ENCODE measurements at regions not wholly inside any gene's neighbourhood (a gene's known extent, or its start where the extent isn't known, plus 50 kb on each side); places are given as distances from the start of the nearest gene placed in this dataset.

DNA sequence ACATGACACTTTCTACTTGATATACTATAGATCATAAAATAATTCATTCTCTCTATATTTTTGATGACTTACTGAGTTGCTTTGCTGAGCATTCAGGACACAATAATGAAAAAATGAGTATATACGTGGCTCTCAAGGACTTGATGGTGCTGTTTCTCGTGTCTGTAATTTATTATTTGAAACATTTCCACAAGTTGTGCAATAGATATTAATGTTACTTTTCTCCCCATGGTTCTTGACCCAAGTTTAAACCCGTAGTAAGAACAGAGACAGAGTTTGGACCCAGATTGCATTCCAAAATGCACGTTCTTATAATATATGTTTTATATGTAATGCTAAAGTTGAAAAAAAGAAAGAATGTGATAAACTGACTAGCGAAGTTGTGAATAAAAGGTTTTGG lies 94.2 kb upstream of the FAM3C start:
- H2BK5ac ChIP-seq (ENCODE audit: low read depth, low read length, poor library complexity, severe bottlenecking) = no peak overlapping the region
- no peak overlapping the region for H3K56ac ChIP-seq (ENCODE audit: extremely low read depth, insufficient read depth, low read length)
- no peaks in the 10 kb centered on the region; the same call in 1 of the 2 replicates for H3K27me3 ChIP-seq (ENCODE audit: control insufficient read depth, insufficient read depth, low read length)
- ChIA-PET CTCF (no interaction called here), POLR2A (ENCODE audit: unreplicated experiment) (no interaction called here)
- BruUV-seq (replicated peaks) = no TSS peak
- no peaks in the 10 kb centered on the region for H3K4me1 ChIP-seq (ENCODE audit: control insufficient read depth, insufficient read depth, low read length)
- H4K8ac ChIP-seq (ENCODE audit: low read depth in 2 of 2, low read length in 2 of 2) = no peak overlapping the region
- no peak overlapping the region for H3K4ac ChIP-seq (ENCODE audit: low read depth, low read length)
- H4K20me1 ChIP-seq (ENCODE audit: insufficient read depth, low read length) = no peaks in the 10 kb centered on the region
- no peak overlapping the region for H3K9ac ChIP-seq (ENCODE audit: low read depth, low read length)
- DNase-seq (no peak), ATAC-seq (ENCODE audit: low read depth) (no peak)
- TF ChIP-seq CHD1 (IDR thresholded peaks at IDR 0.05; ENCODE audit: low read depth, low read length) (no peak), CEBPB (IDR thresholded peaks at IDR 0.05; ENCODE audit: low read depth, low read length) (peak; percentile 38; the same call in 1 of the 2 replicates), POLR2A (IDR thresholded peaks at IDR 0.05; ENCODE audit: low read depth, low read length) (no peak), NFE2L2 (IDR thresholded peaks at IDR 0.05; ENCODE audit: low read depth, low read length) (no peak), FOS (IDR thresholded peaks at IDR 0.05; ENCODE audit: low read depth, low read length) (no peak)
- TF ChIP-seq, protein P1, sequence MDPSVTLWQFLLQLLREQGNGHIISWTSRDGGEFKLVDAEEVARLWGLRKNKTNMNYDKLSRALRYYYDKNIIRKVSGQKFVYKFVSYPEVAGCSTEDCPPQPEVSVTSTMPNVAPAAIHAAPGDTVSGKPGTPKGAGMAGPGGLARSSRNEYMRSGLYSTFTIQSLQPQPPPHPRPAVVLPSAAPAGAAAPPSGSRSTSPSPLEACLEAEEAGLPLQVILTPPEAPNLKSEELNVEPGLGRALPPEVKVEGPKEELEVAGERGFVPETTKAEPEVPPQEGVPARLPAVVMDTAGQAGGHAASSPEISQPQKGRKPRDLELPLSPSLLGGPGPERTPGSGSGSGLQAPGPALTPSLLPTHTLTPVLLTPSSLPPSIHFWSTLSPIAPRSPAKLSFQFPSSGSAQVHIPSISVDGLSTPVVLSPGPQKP (IDR thresholded peaks at IDR 0.05; ENCODE audit: borderline replicate concordance, low read depth, low read length) = no peak
- in situ Hi-C loops (cut with MboI; ENCODE audit: low sequenced_read_pairs) (no loop called here), dilution Hi-C loops (cut with HindIII; ENCODE audit: low sequenced_read_pairs, unreplicated experiment) (no loop called here), intact Hi-C loops (cut with micrococcal nuclease) (no loop called here)
- 100% methylated on average over 1 of the region's 5 CpGs; no CpG with 5 or more reads in 1 of the 2 experiments for WGBS, 2 experiments (ENCODE audit: extremely low coverage in 2 of 2, insufficient read length in 1 of 2)
- no peak overlapping the region for H4K91ac ChIP-seq (ENCODE audit: insufficient read depth, low read depth, low read length)
- no peak overlapping the region for H2BK120ac ChIP-seq (ENCODE audit: low read depth, low read length)
- no peaks in the 10 kb centered on the region for H3K36me3 ChIP-seq (ENCODE audit: control insufficient read depth, insufficient read depth, low read length)
- H3K4me2 ChIP-seq (ENCODE audit: low read depth, low read length) = no peak overlapping the region
- H3K4me3 ChIP-seq (ENCODE audit: insufficient read depth, low read depth, low read length) = no peak overlapping the region
- H2AK5ac ChIP-seq (ENCODE audit: low read depth, low read length) = no peak overlapping the region
- no peak overlapping the region for H2AK9ac ChIP-seq (replicated peaks; ENCODE audit: low read depth, low read length, poor library complexity)
- H2AFZ ChIP-seq (replicated peaks; ENCODE audit: low read length, poor library complexity) = no peak overlapping the region
- no peak overlapping the region for H2BK20ac ChIP-seq (ENCODE audit: low read depth, low read length)
- no peaks in the 10 kb centered on the region for H3K9me1 ChIP-seq (ENCODE audit: insufficient read depth, low read length)
- no peak overlapping the region for H2BK15ac ChIP-seq (ENCODE audit: low read depth, low read length)
- H3K14ac ChIP-seq (replicated peaks; ENCODE audit: low read depth, low read length) = no peak overlapping the region
- no peaks in the 10 kb centered on the region for H3K79me1 ChIP-seq (ENCODE audit: low read depth in 1 of 2, low read length in 2 of 2)
- no peak overlapping the region for H3K27ac ChIP-seq (ENCODE audit: insufficient read depth, low read length)
- no peak overlapping the region for H4K5ac ChIP-seq (ENCODE audit: low read depth, low read length)
- H3K9me3 ChIP-seq (ENCODE audit: control insufficient read depth, insufficient read depth, low read length) = no peaks in the 10 kb centered on the region
- H3K23ac ChIP-seq (ENCODE audit: low read depth, low read length) = no peak overlapping the region
- no peak overlapping the region for H3K18ac ChIP-seq (ENCODE audit: low read depth, low read length)

Measured in IMR-90 (cell line).